ENCODE measurements at regions not wholly inside any gene's neighbourhood (a gene's known extent, or its start where the extent isn't known, plus 50 kb on each side); places are given as distances from the start of the nearest gene placed in this dataset.

GRCh38 chr7:156096771-156097538 lies 284.7 kb upstream of the SHH start:
- DNase-seq (ENCODE audit: low spot score), result no peak

DNA sequence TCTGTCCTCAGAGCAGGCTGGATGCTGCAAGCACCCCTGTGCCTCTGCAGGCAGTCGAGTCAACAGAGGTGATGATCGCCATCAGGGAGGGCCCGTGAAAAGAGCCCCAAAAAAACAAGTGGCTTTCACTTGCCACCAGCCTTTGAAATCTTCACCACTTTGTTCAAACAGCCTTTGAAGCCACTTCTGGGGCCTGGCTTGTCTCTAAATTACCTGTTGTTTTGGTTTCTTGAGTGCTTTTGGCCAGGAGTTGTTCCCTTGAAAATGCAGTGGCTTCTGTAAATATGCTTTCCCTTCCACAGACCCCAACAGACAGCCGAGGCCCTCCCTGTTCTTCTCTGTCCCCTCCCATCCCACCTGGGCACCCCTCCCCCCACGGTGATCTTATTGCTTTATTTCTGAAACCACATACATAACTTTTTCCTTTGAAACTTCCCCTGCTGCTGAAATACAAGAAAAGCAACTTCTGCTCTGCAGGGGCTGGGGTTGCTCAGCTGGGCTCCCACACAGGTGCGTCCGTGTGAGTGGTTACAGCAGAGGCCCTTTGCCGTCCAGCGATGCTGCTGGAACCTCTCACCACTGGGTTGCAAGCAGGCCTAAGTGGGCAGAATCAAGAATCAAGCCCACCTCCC lies 283.8 kb upstream of the SHH start:
- DNase-seq (ENCODE audit: low spot score), result no peak

GRCh38 chr7:156094350-156095146 lies 282.3 kb upstream of the SHH start:
- DNase-seq (ENCODE audit: low spot score), result no peak

DNA sequence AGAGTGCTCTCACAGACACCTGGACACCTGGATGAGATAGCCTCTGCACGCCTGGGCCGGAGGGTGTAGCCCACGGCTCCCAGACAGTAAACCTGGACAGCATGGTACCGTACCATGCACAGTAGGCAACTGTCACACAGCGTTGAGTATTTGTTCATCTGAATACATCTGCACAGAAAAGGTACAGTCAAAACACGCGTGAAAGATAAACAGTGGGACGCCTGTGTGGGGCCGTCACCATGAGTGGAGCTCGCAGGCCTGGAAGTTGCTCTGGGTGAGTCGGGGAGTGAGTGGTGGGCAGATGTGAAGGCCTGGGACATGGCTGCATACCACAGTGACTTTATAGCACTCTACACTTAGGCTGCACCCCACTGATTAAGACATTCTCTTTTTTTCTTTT lies 280.0 kb upstream of the SHH start:
- DNase-seq (ENCODE audit: low spot score), result no peak

DNA sequence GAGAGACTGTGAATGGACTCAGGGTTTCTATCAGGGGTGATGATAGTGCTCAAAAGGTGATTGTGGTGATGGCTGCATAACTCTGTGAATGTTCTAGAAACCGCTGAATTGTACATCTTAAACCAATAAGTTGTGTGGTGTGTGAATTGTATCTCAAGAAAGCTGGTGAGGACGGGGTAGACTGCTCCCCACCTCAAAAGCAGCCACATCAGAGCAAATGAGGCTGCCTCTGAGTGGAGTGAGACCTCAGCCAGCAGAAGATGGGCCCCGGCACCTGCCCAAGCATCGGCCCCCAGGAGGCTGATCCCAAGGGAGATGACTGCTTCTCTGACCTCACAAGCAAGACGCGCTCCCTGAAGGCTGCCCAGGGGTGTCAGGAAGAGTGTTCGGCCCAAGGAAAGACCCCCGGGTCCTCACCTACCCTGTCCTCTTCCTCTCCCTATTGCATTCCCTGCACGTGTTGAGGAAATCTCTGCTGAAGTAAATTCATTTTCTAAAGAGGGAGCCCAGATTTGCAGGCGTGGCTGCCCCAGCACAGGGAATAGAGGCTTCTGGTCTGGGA lies 279.3 kb upstream of the SHH start:
- DNase-seq (ENCODE audit: low spot score), result no peak

GRCh38 chr7:156090988-156091387 lies 278.7 kb upstream of the SHH start:
- no peak for DNase-seq (ENCODE audit: low spot score)

DNA sequence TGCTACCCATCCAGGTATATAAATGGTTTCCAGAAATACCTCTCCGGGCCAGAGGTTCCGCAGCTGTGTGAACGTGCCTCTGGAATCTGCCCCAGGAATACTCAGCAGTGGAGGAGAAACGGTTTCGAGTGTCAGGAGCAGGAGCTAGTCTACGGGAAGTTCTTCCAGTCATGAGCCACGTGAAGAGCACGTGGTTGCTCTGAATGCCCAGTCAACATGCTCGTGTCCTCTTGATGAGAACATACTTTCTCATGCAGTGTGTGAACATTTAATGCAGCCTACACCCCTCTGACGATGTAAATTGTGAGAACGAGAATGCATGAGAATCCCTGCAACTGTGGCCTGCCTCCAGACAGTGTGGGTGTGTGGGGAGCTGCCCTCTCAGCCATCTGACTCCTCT lies 277.0 kb upstream of the SHH start:
- DNase-seq (ENCODE audit: low spot score), result no peak

- DNase-seq (ENCODE audit: low spot score), result no peak
Observed at GRCh38 chr7:156088115-156088514, 275.9 kb upstream of the SHH start.

- no peak for DNase-seq (ENCODE audit: low spot score)
Observed at GRCh38 chr7:156082048-156083040, 270.1 kb upstream of the SHH start.

DNA sequence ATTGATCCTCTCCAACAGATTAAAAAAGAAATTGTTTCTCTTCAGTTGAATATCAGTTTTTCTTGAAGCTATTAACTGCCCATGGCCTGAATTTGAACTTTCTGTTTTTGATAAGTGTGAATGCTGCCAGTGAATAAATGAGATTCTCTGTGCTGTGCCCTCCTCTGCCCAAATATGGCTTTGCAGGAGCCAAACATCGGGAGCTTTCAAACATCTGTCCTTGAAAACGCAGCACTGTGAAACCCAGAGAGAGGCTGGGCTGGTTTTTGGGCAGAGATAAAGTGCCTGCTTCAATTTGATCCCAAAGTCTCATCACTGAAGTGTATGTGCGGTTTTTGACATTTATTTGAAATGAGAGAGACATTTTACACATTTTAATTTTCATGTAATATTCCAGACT lies 268.3 kb upstream of the SHH start:
- no peak for DNase-seq (ENCODE audit: low spot score)

- DNase-seq (ENCODE audit: low spot score), result no peak
Observed at GRCh38 chr7:156080046-156080445, 267.8 kb upstream of the SHH start.

- no peak for DNase-seq (ENCODE audit: low spot score)
Observed at GRCh38 chr7:156079156-156079555, 266.9 kb upstream of the SHH start.

DNA sequence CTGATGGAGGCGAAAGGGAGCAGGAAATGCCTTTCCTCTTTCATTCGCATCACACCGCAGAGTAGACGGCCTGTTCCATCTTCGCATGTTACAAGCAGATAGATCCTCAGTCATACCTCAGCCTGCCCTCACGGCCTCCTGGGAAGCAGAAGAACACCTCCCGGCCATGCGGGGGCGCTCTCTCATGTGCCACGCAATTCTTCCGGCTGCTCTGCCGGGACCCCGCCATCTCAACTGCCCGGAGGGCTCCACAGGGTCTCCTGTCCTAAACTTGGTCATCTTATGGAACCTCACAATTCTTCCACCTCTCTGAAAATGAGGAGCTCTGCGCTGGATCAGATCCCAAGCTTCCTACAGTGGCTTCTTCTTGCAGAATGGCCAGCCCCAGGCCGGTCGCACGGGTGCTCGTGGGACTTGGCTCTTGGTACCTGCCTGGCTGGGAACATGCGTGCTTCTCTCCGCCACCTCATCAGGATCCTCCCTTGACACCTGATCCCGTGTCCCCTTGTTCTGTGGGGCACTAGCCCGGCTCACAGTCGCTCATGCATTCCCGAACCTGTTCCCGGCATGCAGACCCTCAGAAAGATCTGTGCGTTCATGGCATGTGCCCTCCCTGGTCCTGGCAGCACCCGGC lies 262.8 kb upstream of the SHH start:
- no peak for DNase-seq (ENCODE audit: low spot score)

- no peak for DNase-seq (ENCODE audit: low spot score)
Observed at GRCh38 chr7:156074084-156074483, 261.8 kb upstream of the SHH start.

DNA sequence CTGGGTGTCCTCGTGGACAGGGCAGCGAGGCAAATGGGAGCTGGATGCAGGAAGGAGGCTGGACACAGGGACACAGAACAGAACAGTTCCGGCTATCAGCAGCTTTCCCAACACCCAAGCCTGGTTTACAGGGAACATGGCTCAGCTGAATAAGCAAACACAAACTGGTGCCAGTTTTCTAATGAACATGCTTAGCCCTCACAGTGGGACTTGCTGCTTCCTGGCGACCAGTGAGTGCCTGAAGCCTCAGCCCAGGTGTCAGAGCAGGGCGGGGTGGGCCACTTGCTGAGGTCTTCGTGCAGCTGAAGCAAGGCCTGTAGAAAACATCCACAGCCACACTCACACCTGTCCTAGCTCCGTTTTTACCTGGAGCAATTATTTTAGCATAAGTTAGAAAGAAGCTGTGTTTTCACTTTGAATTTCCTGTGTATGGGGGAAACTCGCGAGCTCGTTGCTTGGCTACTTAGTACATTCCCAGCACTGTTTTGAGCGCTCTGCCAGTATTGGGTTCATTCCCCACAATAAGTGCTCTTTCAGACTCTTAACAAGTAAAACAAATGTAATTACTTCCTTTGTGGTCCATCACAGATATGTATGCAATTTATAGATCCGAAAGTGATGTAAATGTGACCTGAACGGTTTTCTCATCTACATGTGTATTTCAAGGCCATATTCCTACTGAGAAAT lies 261.2 kb upstream of the SHH start:
- no peak for DNase-seq (ENCODE audit: low spot score)

GRCh38 chr7:156071612-156072011 lies 259.3 kb upstream of the SHH start:
- DNase-seq (ENCODE audit: low spot score), result no peak

- DNase-seq (ENCODE audit: low spot score), result no peak
Observed at GRCh38 chr7:156069891-156070290, 257.6 kb upstream of the SHH start.

DNA sequence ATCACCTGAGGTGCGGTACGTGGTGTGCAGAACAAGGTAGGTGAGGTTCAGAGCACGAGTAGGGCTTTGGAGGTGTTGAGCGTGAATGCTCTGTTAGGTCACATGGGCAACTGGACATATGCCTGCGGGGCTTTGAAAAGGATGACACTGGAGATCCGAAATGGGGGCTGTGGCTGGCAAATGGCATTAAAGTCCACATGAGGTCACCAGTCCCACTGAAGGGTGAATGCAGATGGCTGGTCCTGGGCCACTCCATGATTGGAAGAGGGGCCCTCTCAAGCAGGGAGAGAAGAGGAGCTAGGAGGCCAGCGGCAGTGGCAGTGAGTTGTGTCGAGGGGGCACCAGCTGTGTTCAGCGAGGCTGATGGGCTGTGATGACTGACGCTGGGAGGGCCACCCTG lies 254.9 kb upstream of the SHH start:
- no peak for DNase-seq (ENCODE audit: low spot score)

- DNase-seq (ENCODE audit: low spot score), result no peak
Observed at GRCh38 chr7:156065400-156065799, 253.1 kb upstream of the SHH start.

DNA sequence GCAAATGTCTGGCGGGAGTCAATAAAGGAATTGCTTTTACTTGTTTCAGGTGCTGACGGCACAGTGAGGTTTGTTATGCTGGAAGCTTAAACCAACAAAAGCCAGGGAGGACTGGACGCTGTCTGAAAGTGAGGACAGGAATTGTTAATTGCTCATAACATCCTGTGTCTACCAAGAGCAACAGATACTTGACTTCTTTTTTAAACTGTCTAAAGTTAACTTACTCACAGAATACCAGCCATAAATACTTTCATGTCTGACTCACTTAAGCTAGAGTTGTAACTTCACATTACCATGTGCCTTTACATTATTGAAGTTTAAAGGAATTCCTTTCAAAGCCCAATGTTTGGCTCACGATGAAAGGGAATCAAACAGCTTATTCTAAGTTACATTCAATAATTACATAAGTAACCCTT lies 252.7 kb upstream of the SHH start:
- DNase-seq (ENCODE audit: low spot score), result no peak

Data from iPS-NIHi11 (cell line).